ENCODE measurements at regions not wholly inside any gene's neighbourhood (a gene's known extent, or its start where the extent isn't known, plus 50 kb on each side); places are given as distances from the start of the nearest gene placed in this dataset.

- no peak overlapping the region for H2AFZ ChIP-seq (ENCODE audit: low read depth, low read length)
- H3K36me3 ChIP-seq (ENCODE audit: insufficient read depth, low read length), result no peaks in the 10 kb centered on the region
- no peak overlapping the region for H3K4me3 ChIP-seq (ENCODE audit: low read length)
- no peaks in the 10 kb centered on the region for H3K9me3 ChIP-seq (ENCODE audit: low read length)
- no peaks in the 10 kb centered on the region for H3K27me3 ChIP-seq (ENCODE audit: insufficient read depth, low read length)
- no peaks in the 10 kb centered on the region for H3K4me1 ChIP-seq (ENCODE audit: insufficient read depth, low read length)
Observed at GRCh38 chr6:137722749-137723272, 144.2 kb upstream of the TNFAIP3 start.

- H3K4me3 ChIP-seq (ENCODE audit: low read length), result no peak overlapping the region
- no peaks in the 10 kb centered on the region for H3K4me1 ChIP-seq (ENCODE audit: insufficient read depth, low read length)
- H3K27me3 ChIP-seq (ENCODE audit: insufficient read depth, low read length), result no peaks in the 10 kb centered on the region
- no peak overlapping the region for H2AFZ ChIP-seq (ENCODE audit: low read depth, low read length)
- no peaks in the 10 kb centered on the region for H3K36me3 ChIP-seq (ENCODE audit: insufficient read depth, low read length)
- no peaks in the 10 kb centered on the region for H3K9me3 ChIP-seq (ENCODE audit: low read length)
Observed at GRCh38 chr6:137723273-137724017, 143.6 kb upstream of the TNFAIP3 start.

GRCh38 chr6:137724018-137724403, 143.0 kb upstream of the TNFAIP3 start:
- H3K4me3 ChIP-seq (ENCODE audit: low read length), result no peak overlapping the region
- peaks cover 2% of the 10 kb centered on the region for H3K4me1 ChIP-seq (ENCODE audit: insufficient read depth, low read length)
- no peaks in the 10 kb centered on the region for H3K36me3 ChIP-seq (ENCODE audit: insufficient read depth, low read length)
- H3K27me3 ChIP-seq (ENCODE audit: insufficient read depth, low read length), result no peaks in the 10 kb centered on the region
- H2AFZ ChIP-seq (ENCODE audit: low read depth, low read length), result no peak overlapping the region
- H3K9me3 ChIP-seq (ENCODE audit: low read length), result no peaks in the 10 kb centered on the region

GRCh38 chr6:137724495-137725211, 142.4 kb upstream of the TNFAIP3 start:
- Histone ChIP-seq H3K27me3 (ENCODE audit: insufficient read depth, low read length) (no peaks in the 10 kb centered on the region), H3K36me3 (ENCODE audit: insufficient read depth, low read length) (no peaks in the 10 kb centered on the region), H2AFZ (ENCODE audit: low read depth, low read length) (no peak overlapping the region), H3K4me1 (ENCODE audit: insufficient read depth, low read length) (peaks cover 5% of the 10 kb centered on the region), H3K4me3 (ENCODE audit: low read length) (no peak overlapping the region), H3K9me3 (ENCODE audit: low read length) (no peaks in the 10 kb centered on the region)

- Histone ChIP-seq H3K27me3 (ENCODE audit: insufficient read depth, low read length) (no peaks in the 10 kb centered on the region), H3K4me1 (ENCODE audit: insufficient read depth, low read length) (peaks cover 5% of the 10 kb centered on the region), H3K36me3 (ENCODE audit: insufficient read depth, low read length) (no peaks in the 10 kb centered on the region), H3K4me3 (ENCODE audit: low read length) (no peak overlapping the region), H3K9me3 (ENCODE audit: low read length) (no peaks in the 10 kb centered on the region), H2AFZ (ENCODE audit: low read depth, low read length) (no peak overlapping the region)
Observed at GRCh38 chr6:137725949-137726348, 141.1 kb upstream of the TNFAIP3 start.

GRCh38 chr6:137726582-137726981, 140.5 kb upstream of the TNFAIP3 start:
- Histone ChIP-seq H2AFZ (ENCODE audit: low read depth, low read length) (no peak overlapping the region), H3K9me3 (ENCODE audit: low read length) (no peaks in the 10 kb centered on the region), H3K4me1 (ENCODE audit: insufficient read depth, low read length) (peaks cover 5% of the 10 kb centered on the region), H3K4me3 (ENCODE audit: low read length) (no peak overlapping the region), H3K27me3 (ENCODE audit: insufficient read depth, low read length) (no peaks in the 10 kb centered on the region), H3K36me3 (ENCODE audit: insufficient read depth, low read length) (no peaks in the 10 kb centered on the region)

- peaks cover 5% of the 10 kb centered on the region for H3K4me1 ChIP-seq (ENCODE audit: insufficient read depth, low read length)
- no peak overlapping the region for H2AFZ ChIP-seq (ENCODE audit: low read depth, low read length)
- H3K9me3 ChIP-seq (ENCODE audit: low read length), result no peaks in the 10 kb centered on the region
- no peak overlapping the region for H3K4me3 ChIP-seq (ENCODE audit: low read length)
- no peaks in the 10 kb centered on the region for H3K27me3 ChIP-seq (ENCODE audit: insufficient read depth, low read length)
- H3K36me3 ChIP-seq (ENCODE audit: insufficient read depth, low read length), result no peaks in the 10 kb centered on the region
Observed at GRCh38 chr6:137727216-137727765, 139.8 kb upstream of the TNFAIP3 start.

- no peaks in the 10 kb centered on the region for H3K27me3 ChIP-seq (ENCODE audit: insufficient read depth, low read length)
- peaks cover 5% of the 10 kb centered on the region for H3K4me1 ChIP-seq (ENCODE audit: insufficient read depth, low read length)
- H3K36me3 ChIP-seq (ENCODE audit: insufficient read depth, low read length), result no peaks in the 10 kb centered on the region
- H3K4me3 ChIP-seq (ENCODE audit: low read length), result no peak overlapping the region
- H2AFZ ChIP-seq (ENCODE audit: low read depth, low read length), result no peak overlapping the region
- no peaks in the 10 kb centered on the region for H3K9me3 ChIP-seq (ENCODE audit: low read length)
Observed at GRCh38 chr6:137728386-137729349, 138.4 kb upstream of the TNFAIP3 start.

GRCh38 chr6:137729866-137730629, 137.0 kb upstream of the TNFAIP3 start:
- H3K36me3 ChIP-seq (ENCODE audit: insufficient read depth, low read length), result no peaks in the 10 kb centered on the region
- peaks cover 5% of the 10 kb centered on the region for H3K4me1 ChIP-seq (ENCODE audit: insufficient read depth, low read length)
- no peaks in the 10 kb centered on the region for H3K27me3 ChIP-seq (ENCODE audit: insufficient read depth, low read length)
- no peaks in the 10 kb centered on the region for H3K9me3 ChIP-seq (ENCODE audit: low read length)
- H3K4me3 ChIP-seq (ENCODE audit: low read length), result no peak overlapping the region
- H2AFZ ChIP-seq (ENCODE audit: low read depth, low read length), result no peak overlapping the region

- no peak overlapping the region for H3K4me3 ChIP-seq (ENCODE audit: low read length)
- H3K36me3 ChIP-seq (ENCODE audit: insufficient read depth, low read length), result no peaks in the 10 kb centered on the region
- H3K27me3 ChIP-seq (ENCODE audit: insufficient read depth, low read length), result no peaks in the 10 kb centered on the region
- peaks cover 5% of the 10 kb centered on the region for H3K4me1 ChIP-seq (ENCODE audit: insufficient read depth, low read length)
- no peaks in the 10 kb centered on the region for H3K9me3 ChIP-seq (ENCODE audit: low read length)
- no peak overlapping the region for H2AFZ ChIP-seq (ENCODE audit: low read depth, low read length)
Observed at GRCh38 chr6:137731600-137731959, 135.5 kb upstream of the TNFAIP3 start.

- Histone ChIP-seq H3K4me1 (ENCODE audit: insufficient read depth, low read length) (peaks cover 5% of the 10 kb centered on the region), H3K36me3 (ENCODE audit: insufficient read depth, low read length) (no peaks in the 10 kb centered on the region), H2AFZ (ENCODE audit: low read depth, low read length) (no peak overlapping the region), H3K4me3 (ENCODE audit: low read length) (no peak overlapping the region), H3K27me3 (ENCODE audit: insufficient read depth, low read length) (no peaks in the 10 kb centered on the region), H3K9me3 (ENCODE audit: low read length) (no peaks in the 10 kb centered on the region)
Observed at GRCh38 chr6:137731960-137732616, 135.0 kb upstream of the TNFAIP3 start.

GRCh38 chr6:137733372-137733771, 133.7 kb upstream of the TNFAIP3 start:
- H3K4me1 ChIP-seq (ENCODE audit: insufficient read depth, low read length), result peaks cover 5% of the 10 kb centered on the region
- no peaks in the 10 kb centered on the region for H3K9me3 ChIP-seq (ENCODE audit: low read length)
- no peaks in the 10 kb centered on the region for H3K27me3 ChIP-seq (ENCODE audit: insufficient read depth, low read length)
- H2AFZ ChIP-seq (ENCODE audit: low read depth, low read length), result no peak overlapping the region
- no peaks in the 10 kb centered on the region for H3K36me3 ChIP-seq (ENCODE audit: insufficient read depth, low read length)
- no peak overlapping the region for H3K4me3 ChIP-seq (ENCODE audit: low read length)

Data from neuron (in vitro differentiated cells).